Inflammatory macrophage treated with lipopolysaccharide for 4 hours (primary cell): ENCODE measurements at regions not wholly inside any gene's neighbourhood (a gene's known extent, or its start where the extent isn't known, plus 50 kb on each side); places are given as distances from the start of the nearest gene placed in this dataset.
"Not testable (repeated sequence)": the region's sequence is repeated elsewhere in the genome, so short reads cannot be mapped to it uniquely, and the experiment has no call there.

Experiments used
- DNase-seq: peaks from one replicate; pipeline ENCODE4 v3.0.0-alpha.2; 2020

DNA sequence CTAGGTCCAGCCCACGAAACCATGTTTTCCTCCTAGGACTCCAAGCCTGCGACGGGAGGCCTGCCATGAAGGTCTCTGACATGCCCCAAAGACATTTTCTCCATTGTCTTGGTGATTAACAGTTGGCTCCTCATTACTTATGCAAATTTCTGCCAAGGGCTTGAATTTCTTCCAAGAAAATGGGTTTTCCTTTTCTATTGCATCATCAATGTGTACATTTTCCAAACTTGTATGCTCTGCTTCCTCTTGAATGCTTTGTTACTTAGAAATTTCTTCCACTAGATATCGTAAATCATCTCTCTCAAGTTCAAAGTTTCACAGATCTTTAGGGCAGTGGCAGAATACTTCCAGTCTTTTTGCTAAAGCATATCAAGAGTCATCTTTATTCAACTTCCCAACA, 1792.7 kb upstream of the CDH9 start:
- DNase-seq: no peak

DNA sequence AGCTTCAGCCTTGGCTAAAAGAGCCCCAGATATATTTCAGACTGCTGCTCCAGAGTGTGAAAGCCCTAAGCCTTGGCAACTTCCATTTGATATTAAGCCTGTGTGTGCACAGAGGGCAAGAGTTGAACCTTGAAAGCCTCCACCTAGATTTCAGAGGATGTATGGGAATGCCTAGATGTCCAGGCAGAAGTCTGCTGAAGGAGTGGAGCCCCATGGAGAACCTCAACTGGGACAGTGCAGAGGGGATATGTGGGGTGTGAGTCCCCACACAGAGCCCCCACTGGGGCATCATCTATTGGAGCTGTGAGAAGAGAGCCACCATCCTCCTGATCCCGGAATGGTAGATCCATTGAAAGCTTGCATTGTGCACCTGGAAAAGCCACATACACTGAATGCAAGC, 1784.8 kb upstream of the CDH9 start:
- no peak for DNase-seq

DNA sequence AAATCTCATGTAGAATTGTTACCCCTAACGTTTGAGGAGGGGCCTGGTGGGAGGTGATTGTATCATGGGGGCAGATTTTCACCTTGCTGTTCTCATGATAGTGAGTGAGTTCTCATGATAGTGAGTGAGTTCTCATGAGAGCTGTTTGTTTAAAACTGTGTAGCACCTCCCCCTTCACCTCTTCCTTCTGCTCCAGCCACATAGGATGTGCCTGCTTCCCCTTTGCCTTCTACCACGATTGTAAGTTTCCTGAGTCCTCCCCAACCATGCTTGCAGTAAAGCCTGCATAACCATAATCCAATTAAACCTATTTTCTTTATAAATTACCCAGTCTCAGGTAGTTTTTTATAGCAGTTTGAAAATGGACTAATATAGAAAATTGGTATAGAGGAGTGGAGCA, 1783.7 kb upstream of the CDH9 start:
- DNase-seq: no peak

DNA sequence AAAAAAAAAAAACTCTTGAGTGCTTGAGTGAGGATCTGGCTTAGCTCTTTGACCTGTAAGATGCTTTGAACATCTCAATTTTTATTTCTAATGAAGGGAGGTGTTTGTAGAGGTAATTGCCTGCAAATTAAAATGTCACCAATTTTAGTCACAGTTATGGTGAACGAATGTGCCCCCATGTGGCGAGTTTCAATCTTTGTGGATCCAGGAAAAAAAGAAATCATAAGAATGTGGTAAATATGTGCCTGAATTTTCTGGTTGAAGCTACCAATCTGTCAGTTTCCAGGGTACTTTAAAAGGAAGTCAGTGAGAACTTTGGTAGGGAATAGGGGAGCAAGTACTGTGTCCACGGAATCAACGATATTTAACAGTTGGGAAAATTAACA, 1772.4 kb upstream of the CDH9 start:
- DNase-seq: no peak

DNA sequence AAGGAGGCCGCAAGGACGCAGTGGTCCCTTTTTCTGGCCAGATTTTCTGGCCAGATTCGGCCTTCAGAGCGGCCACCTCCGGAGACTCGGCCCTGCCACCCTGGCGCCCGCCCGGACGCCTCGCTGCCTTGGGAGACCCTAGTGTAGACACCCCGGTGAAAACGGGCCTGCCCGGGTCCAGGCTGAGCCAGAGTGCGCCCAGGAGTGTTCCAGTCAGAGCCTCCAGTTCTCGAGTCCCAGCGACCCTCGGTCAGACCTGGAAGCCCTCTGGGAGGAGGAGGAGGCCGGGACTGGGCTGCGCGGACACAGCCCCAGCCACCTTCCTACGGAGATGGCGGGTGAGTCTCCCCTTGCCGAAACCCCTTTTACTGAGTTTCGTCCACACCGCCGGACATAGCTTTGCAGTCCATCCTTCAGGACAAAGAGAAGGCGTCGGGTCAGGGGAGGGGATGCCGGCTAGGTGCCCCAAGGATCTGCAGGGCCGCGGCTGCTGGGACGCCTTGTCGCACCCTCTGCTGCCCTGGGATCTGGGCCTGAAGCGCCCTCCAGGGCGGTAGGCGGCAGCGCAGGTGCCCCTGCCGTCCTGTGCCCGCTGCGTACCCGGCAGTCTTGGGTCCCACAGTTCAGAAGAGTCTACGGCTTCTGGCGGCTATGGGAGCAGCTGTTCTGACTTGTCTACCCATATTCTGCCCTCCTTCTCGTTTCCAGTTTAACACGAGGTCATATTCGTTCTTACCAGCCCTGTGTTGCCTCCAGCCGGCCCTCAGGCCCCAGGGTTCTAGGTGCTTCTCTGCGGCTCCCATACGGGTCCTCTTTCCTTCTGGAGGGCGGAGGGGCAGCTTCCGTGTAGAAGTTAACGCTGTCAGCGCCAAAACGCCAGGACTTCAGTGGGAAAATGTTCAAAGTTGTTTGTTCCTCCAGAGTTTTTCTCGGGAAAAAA, 1771.7 kb upstream of the CDH9 start:
- DNase-seq: no peak

DNA sequence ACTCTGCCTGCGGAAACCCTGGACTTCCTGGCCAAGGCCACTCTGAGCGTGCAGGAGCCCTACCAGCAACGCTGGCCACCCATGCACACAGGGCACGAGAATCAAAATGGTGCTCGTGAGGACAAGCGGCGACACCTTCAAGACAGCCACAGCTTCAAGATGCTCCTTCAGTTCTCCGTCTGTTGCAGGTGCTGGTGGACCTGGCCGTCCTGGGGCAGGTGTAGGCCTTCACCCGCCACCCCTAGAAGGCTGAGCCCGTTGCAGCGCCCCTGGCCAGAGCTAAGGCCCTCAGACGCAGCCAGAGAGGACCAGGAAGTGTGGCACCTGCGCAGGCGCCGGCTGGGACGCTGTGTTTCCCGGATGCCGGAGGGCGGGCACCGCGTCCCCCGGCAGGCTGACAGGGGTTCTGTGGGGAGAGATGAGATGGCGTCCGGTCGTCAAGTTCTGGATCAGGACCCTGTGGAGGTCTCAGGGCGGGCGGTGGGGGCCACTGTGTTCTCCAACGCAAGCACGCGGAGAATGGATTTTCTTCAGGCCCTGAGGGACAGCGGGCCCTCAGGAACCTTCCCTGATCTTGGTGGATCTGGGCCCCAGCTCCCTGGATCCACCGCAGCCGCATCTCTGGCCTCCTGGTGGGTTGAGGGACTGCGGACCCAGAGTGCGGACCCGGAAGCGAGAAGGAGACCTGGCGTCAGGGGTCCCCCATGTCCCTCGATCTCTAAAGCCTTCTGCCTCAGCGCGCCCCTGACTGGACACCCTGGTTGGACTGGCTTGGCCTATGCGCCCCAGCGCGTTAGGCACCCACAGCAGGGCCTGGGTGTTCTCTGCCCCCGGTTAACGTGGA, 1770.8 kb upstream of the CDH9 start:
- no peak for DNase-seq

DNA sequence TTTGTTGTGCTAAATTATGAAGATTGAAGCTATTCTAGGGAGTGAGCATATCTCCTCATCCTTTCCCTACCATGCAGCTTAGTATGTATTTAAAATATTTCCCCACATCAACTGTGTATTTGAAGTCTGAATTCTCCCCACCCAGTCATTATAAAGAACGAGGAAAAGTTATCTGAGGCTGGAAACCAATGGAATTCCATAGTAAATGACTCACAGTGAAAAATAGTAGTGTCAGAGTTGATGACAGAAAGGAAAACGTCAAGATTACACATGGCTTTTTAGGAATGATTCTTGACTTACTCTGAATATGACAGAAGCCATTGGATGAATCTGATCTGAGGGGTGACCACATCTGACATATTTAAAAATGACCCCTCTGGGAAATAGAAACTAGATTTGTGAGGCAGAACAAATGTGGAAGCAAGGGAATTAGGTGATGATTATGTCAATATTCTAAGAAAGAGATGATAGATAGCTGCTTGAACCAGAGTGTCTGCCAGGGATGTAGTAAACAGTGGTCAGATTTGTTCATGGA, 1768.9 kb upstream of the CDH9 start:
- DNase-seq: no peak

DNA sequence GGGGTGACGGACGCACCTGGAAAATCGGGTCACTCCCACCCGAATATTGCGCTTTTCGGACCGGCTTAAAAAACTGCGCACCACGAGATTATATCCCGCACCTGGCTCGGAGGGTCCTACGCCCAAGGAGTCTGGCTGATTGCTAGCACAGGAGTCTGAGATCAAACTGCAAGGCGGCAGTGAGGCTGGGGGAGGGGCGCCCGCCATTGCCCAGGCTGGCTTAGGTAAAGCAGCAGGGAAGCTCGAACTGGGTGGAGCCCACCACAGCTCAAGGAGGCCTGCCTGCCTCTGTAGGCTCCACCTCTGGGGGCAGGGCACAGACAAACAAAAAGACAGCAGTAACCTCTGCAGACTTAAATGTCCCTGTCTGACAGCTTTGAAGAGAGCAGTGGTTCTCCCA, 1760.6 kb upstream of the CDH9 start:
- DNase-seq: not testable (repeated sequence)

DNA sequence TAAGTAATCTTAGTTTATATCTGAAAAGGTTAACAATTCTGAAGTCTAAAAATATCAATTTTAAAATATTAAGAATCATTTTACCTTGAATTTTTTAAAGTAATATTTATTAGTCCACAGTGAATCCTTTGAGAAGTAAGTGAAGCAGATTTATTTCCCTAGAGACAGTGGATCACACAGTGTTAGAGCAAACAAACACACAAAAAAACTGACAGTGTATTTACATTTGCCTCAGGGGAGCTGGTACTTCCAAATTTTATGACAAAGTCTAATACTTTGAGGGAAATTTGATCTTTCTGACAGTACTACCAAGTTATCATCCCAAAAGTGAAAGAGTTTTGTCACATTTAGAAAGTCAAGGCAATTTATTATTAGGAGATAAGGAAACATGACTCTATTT, 1750.6 kb upstream of the CDH9 start:
- no peak for DNase-seq

DNA sequence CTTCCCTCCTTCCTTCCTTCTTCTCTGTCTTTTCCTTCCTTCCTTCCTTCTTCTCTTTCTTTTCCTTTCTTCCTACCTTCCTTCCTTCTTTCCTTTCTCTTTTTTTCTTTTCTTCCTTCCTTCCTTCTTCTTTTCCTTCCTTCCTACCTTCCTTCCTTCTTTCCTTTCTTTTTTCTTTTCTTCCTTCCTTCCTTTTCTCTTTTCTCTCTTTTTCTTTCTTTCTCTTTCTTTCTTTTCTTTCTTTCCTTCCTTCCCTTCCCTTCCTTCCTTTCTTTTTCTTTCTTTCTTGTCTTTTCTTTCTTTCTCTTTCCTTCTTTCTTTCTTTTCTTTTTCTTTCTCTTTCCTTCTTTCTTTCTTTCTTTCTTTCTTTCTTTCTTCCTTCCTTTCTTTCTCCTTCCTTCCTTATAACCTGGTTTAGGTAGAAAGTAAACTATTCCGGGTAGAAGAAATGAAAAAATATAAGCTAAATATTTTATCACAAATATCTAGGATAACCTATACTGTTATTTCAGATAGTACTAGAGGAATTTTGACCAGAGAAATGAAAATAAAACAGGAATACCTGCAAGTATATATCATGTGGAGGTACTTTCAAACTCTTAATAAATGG, 1741.8 kb upstream of the CDH9 start:
- DNase-seq: no peak

DNA sequence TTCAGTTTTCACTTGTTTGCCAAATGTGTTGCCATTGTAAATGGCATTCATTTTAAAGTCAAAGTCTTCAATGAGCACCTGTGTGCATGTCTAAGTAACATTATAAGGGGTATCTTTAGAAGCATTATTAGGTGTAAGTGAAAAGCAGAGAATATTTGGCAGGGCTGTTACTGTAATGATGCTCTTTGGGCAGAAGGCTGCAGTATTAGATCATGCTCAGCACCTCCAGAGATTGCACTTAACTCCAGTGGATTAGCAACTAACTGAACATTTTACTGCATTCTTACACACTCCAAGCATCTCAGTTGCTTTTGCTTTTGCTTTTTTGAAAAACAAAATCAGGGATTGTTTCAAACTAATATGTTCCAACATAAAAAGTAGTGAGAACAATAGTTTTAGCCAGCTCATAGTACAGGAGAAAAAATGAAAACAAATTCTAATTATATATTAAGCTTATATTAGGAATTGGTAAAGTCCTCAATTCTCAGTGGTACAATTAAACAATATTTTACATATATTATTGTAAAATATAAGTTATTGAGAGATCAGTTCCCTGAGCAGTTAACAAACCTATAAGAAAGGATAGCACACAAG, 1740.9 kb upstream of the CDH9 start:
- no peak for DNase-seq

DNA sequence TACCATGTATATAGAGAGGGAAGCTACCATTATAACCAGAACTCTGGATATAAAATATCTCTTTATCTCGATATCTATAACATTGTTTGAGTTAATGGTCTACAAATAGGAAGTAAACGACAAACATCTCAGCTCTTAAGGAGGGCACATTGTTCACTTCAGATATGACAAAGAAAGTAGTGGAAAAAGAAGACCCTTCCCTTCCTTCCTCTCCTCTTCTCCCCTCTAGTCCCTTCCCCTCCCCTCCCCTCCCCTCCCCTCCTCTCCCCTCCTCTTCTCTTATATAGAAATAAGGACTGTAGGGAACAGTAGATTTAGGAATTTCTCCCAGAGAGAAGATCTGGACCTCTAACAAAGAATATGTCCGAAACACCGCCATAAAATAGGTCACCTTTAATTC, 1731.9 kb upstream of the CDH9 start:
- DNase-seq: no peak

DNA sequence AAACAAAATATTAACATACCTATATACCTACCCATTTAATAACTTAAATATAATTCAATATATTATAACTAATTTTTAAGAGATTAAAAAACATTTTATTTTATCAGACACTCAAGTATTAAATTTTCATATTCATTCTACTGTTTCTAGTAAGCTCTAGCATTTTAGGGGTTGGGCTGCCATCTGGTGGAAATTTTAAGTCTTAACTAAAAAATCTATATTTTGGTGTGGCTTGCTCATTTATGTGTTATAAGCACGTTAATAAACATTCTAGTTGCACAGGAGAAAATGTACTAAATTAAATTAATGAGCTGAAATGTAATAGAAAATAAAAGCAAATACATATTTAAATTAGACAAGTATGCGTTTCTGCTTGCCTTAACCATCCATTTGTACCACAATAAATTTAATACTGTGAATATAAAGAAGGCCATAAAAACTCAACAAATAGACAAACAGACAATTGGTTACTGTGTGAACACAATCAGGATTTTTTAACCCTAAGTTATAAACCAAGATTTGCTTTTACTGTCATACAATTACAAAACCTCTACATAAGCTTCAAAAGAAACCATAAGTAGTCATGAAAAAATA, 1728.3 kb upstream of the CDH9 start:
- peak; percentile 10 for DNase-seq

DNA sequence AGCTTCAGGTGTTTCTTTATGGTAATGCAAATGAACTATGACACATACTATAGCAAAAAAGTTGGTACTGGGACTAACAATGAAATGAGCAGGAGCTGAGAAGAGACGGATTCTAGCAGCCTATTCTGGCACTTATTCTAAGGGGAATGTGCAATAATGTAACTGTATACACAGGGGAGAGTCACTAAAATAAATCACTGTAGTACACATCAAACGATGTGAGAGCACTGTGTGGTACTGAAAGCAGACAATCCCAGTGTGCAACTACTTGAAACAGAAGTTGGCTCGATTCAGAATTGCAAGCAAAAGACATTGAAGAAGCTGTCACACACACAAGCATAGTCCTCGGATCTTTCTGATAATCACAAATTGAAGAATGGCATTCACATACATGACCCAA, 1713.0 kb upstream of the CDH9 start:
- DNase-seq: no peak

DNA sequence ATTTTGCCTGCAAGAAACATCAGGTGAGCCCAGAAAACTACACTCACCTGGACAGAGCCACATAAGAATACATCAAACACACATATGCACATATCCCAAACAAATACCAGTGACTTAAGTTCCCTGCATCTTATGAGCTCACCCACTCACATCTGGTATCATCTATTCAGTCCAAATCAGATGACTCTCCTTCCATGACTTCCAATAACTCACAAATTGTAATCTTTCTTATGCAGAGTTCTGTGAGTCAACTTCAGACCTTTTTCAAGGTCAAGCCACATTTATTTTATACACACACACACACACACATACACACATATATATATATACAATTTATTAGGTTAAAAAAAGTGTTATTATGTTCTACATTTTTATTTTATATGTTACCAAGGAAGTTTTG, 1711.9 kb upstream of the CDH9 start:
- no peak for DNase-seq

DNA sequence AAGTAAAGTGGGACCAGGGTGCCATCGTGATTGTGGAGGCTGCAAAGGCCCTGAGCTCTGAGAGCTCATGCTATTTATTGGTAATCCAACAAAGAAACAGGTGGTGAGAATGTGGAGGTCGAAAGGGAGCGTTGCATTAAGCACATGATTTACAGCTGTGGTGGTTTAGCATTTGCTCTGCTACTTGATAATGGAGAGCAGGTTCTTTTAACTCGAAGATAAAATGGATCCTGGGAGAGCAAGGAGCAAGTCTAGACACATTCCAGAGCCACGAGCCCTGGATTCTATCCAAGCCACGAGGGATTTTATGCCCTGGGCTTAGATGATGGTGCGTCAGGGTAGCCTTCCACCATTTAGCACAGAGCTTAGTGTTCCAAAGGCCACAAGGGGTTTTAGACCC, 1710.1 kb upstream of the CDH9 start:
- no peak for DNase-seq

DNA sequence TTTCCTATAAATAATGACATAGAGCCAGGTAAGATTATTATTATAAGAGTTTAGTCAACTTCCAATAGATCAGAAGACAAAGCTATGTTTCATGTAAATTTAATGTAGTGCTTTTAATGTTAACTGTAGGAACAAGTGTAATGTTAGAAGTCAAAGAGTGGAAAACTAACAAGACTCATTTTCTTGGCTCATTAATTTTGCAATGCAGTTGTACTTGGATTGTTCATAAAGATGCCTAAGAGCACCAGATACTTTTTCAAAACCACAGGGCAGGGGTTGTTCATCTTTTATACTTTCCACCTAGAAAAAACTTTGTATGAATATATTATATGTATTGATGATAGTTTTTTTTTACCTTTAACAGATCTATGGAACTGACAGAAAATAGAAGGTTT, 1705.3 kb upstream of the CDH9 start:
- DNase-seq: no peak

DNA sequence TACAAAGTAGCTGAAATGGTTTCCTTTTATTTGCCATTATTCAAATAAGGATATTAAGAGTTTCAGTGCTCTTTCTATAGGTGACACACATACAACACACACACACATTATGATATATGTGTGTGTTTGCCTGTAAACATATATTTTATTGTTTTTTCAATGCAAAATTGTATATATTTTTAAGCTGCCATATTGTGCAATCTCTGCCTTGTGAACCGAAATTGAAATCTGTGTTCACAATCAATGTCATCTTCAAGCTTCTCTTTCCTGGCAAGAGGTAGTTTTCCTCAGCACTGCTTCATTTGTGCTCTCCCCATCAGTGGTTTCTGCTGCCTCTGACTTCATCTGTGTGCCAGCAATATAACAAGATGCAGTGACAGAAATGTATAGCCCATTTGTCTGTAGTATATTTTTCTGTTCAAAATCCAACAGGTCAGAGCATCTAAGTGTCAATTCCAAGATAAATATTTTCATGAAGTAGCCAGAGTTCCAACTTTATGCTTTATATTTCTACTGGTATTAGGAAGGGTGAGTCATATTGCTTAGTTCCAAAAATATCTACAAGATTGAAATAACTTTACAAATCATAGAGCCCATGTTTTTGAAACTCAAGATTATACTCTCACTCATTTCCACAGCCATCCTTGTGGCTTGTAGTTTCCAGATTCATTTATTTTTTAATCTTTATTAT, 1704.8 kb upstream of the CDH9 start:
- no peak for DNase-seq

DNA sequence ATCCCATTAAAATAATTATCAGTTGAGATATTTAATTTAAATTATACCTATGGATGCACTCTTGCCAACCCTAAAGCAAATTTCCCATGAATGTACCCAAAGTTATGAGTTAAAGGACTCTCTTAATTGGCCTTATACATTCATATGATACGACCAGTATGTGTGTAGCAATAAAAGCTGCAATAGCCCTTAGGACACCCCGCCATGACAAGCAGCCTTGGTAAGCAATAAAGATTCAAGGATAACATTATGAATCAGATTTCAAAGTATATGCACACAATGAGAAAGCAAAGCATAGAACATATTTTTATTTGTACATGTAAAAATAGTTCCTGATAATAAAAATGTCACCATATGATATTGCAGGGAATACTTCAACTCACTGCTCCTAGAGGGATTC, 1699.3 kb upstream of the CDH9 start:
- DNase-seq: no peak

DNA sequence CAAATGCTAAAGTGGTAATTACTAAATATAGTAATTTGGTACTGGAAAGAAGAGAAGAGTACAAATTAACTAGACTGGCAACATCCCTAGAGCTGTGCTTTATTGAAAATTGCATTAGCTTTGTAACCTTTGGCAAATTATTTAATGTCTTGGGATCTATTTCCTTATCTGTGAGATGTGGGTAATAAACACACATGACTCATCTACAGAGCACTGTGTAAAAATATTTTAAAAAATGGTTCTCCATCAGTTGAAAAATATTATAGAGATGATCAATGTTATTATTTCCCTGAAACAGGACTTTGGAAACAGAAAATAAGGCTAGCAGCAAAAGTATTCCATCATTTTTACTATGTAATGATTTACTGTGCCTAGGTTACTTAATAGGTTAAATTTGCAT, 1698.8 kb upstream of the CDH9 start:
- no peak for DNase-seq

DNA sequence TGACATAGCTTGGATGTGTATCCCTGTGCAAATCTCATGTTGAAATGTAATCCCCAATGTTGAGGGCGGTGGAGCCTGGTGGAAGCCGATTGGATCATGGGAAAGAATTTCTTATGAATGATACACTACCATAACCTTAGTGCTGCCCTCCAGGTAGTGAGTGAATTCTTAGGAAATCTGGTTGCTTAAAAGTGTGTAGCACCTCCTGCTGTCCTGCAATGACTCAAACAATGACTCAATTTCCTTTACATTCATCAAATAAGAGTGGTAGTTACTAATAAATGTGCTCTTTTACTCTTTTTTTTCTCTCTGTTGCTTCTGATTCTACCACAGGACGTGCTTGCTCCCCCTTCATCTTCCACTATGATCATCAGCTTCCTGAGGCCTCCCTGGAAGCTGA, 1696.0 kb upstream of the CDH9 start:
- DNase-seq: no peak

DNA sequence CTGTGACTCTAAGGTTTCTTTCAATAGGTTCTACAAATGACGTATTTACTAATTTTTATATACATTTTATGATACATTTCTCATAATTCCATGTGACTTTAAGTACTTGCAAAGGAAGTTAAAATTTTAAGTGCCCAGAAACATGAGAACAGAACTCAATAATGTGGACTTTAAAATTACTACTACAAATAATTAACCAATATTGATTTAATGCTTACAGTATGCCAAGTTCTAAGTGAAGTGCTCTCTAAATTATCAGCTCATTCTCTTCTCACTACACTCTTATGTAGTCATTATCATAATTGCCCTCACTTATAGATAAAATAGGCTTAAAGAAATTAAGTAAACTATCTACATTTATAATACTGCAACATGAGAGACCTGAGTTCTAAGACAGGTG, 1690.7 kb upstream of the CDH9 start:
- DNase-seq: no peak
